Heart right ventricle (tissue), 16 donors: ENCODE measurements at regions not wholly inside any gene's neighbourhood (a gene's known extent, or its start where the extent isn't known, plus 50 kb on each side); places are given as distances from the start of the nearest gene placed in this dataset.
"Not testable (repeated sequence)": the region's sequence is repeated elsewhere in the genome, so short reads cannot be mapped to it uniquely, and the experiment has no call there.

Experiments used
- ATAC-seq, 8 donors: fragments of 200-7000 bp; cut with Tn5 transposase; one replicate each; pipeline ENCODE4 v1.9.1; 2020; ENCODE audit warnings: mild to moderate bottlenecking in 8 of 8, moderate library complexity in 8 of 8, moderate number of reproducible peaks in 1 of 8
- DNase-seq, 2 donors: peaks; one replicate each; pipeline ENCODE4 v3.0.0-alpha.2; 2020
- H3K27ac ChIP-seq, 10 donors: fragments of 200-600 bp; sonication (generic) in 2 of 10; one replicate each; pipeline versions ENCODE4 v1.5.0 to v1.8.0; 2020 to 2022; ENCODE audit warnings: mild to moderate bottlenecking in 3 of 10
- H3K27me3 ChIP-seq, 7 donors: fragments of 200-600 bp; one replicate each; pipeline ENCODE4 v1.8.0; 2021 to 2022; ENCODE audit warnings: mild to moderate bottlenecking in 2 of 7
- H3K36me3 ChIP-seq, 9 donors: fragments of 200-600 bp; sonication (generic) in 1 of 9; one replicate each; pipeline versions ENCODE4 v1.5.0 to v1.8.0; 2020 to 2022; ENCODE audit warnings: mild to moderate bottlenecking in 2 of 9
- H3K4me1 ChIP-seq, 9 donors: fragments of 200-600 bp; sonication (generic) in 1 of 9; one replicate each; pipeline versions ENCODE4 v1.5.0 to v1.8.0; 2020 to 2022; ENCODE audit warnings: mild to moderate bottlenecking in 4 of 9
- H3K4me3 ChIP-seq, 10 donors: fragments of 200-600 bp; sonication (generic) in 2 of 10; one replicate each; pipeline versions ENCODE4 v1.5.0 to v1.8.0; 2020 to 2022; ENCODE audit warnings: mild to moderate bottlenecking in 7 of 10, moderate library complexity in 2 of 10
- H3K9me3 ChIP-seq, 11 donors: fragments of 200-600 bp in 10 of 11; sonication (generic) in 2 of 11; one replicate each; pipeline versions ENCODE4 v1.5.0 to v1.8.0; 2013 to 2022; ENCODE audit warnings: mild to moderate bottlenecking in 2 of 11, control low read depth in 1 of 11, moderate library complexity in 1 of 11
- WGBS, 2 donors: extraction: QIAGEN DNeasy Blood & Tissue Kit; methylation state at CpG; one replicate each; pipeline ENCODE4 v1.1.7; 2013; ENCODE audit warnings: inconsistent platforms in 1 of 2; 5-methylcytosine and 5-hydroxymethylcytosine counted together
- intact Hi-C, 10 donors: fragments of 100-400 bp; cut with DNase I; formaldehyde crosslinking; loops; one replicate each; pipeline versions ENCODE4 v1.11.1 to v1.14.2; 2022
- TF ChIP-seq, protein P1 (sequence below), 9 donors: fragments of 200-600 bp; sonication (generic) in 2 of 9; IDR thresholded peaks; one replicate each; pipeline versions ENCODE4 v1.5.0 to v1.8.0; 2021 to 2022; ENCODE audit warnings: antibody characterized with exemption in 9 of 9, mild to moderate bottlenecking in 5 of 9, moderate library complexity in 1 of 9
- donor health status: Arrhythmogenic right ventricular cardiomyopathy.
- donor health status: ischemic (EF 13 %, LVEDD 7.1; RV severe dilation, severe dysfunction).
- donor health status: healthy with polysubstance abuse.
- donor health status: DM: no; HTN: yes; CAD: no.
- donor health status: DM: no; HTN: no; CAD: no.
- donor health status: ischemic (EF 25% LVEDD 6.9; RV normal size, moderate dysfunction).
- donor health status: ischemic (EF 25% LVEDD 5.7; RV mildly dilated, moderate dysfunction).
- donor health status: healthy.
- donor health status: DM: yes; HTN: yes; CAD: no.
- donor health status: Ischemic cardiomyopathy.
- donor health status: ischemic (EF 35%, LVEDD 5.7; RV mildly dilated, moderate dysfunction).
- donor health status: nonischemic (EF 11% LVEDD 7.7; RV severe dilation, severe dysfunction).
- donor health status: DM: yes; HTN: yes; CAD: no.
- donor health status: PGD.
- donor health status: ischemic (EF 29% LVEDD 5.4; RV normal size, mild dysfunction).
- donor health status: nonischemic (EF 23%, LVEDD 6.1; RV moderate dilation, normal function).

DNA sequence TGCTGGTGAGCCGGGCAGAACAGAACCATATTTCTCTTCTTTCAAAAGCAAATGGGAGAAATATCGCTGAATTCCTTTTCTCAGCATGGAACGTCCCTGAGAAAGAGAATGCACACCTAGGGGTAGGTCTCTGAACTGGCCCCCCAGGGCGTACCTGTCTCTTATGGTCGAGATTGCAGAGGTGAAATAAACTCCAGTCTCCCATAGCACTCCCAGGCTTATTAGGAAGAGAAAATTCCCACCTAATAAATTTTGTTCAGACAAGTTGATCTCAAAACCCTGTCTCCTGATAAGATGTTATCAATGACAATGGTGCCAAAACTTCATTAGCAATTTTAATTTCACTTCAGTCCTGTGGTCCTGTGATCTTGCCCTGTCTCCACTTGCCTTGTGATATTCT is 106.6 kb upstream of the FAM90A26 start:
- peaks cover 0 to 26% (median 0%) of the 10 kb centered on the region in 11 donors for H3K9me3 ChIP-seq
- H3K4me3 ChIP-seq, H3K36me3 ChIP-seq, DNase-seq, H3K27me3 ChIP-seq, H3K4me1 ChIP-seq, ATAC-seq, H3K27ac ChIP-seq, intact Hi-C loops: not testable (repeated sequence)
- WGBS, 2 donors = 73 to 84% methylated on average over 2 to 5 of the region's 5 CpGs

DNA sequence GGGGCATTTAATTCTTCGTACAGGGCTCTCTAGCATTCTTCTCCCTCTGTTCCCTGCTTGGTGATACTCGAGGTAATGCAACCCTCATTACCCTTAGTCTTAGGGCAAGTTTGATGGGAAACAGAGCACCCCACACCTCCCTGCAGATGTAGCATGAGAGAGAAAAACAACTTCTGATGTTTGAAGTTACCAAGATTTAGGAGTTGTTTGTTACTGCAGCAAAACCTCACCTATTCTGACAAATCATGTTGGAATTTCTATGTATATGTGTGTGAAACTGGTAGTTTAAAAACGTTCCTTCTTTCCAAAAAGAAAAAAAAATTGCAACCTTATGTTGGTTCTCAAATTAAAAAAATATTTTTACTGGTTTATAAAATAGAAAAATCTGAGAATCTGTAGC is 145.3 kb upstream of the FAM90A26 start:
- H3K4me3 ChIP-seq, H3K4me1 ChIP-seq, H3K27ac ChIP-seq, DNase-seq, intact Hi-C loops, H3K27me3 ChIP-seq, H3K9me3 ChIP-seq, ATAC-seq, H3K36me3 ChIP-seq: not testable (repeated sequence)
- 46 to 58% methylated on average over 3 of the region's 3 CpGs for WGBS, 2 donors

DNA sequence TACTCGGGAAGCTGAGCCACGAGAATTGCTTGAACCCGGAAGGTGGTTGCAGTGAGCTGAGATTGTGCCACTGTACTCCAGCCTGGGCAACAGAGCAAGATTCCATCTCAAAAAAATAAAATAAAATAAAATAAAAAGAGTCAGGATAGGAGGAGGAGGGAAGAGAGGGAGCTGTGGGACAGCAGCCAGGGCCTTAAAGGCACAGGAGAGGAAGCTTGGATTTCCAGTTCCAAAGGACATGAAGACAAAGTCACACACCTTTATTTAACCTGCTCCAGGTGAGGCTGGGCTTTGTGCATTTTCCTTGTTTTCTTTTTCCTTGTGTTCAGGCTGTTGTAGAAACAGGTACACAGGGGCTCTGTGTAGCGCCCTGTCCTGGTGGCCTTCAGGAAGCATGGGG is 138.2 kb upstream of the HMX1 start:
- H3K4me1 ChIP-seq, intact Hi-C loops, H3K36me3 ChIP-seq, H3K27ac ChIP-seq, ATAC-seq, H3K4me3 ChIP-seq, H3K27me3 ChIP-seq, DNase-seq, H3K9me3 ChIP-seq: not testable (repeated sequence)
- 83 to 94% methylated on average over 4 of the region's 4 CpGs for WGBS, 2 donors

DNA sequence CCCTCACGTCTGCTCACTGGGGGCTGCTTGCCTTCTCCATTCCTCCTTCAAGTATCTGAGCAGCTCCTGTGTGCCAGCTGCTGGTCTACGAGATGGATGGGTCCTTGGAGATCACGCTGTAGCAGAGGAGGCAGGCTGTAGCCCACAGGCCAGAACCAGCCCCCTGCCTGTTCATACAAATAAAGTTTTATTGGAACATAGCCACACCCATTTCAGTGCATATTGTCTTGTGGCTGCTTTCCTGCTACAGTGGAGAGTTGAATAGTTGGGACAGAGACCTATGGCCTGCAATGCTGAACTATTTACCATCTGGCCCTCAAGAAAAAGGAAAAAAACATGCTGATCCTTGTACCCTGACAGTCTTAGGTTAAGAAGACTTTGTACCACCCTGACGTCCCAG is 136.8 kb upstream of the HMX1 start:
- H3K4me1 ChIP-seq, H3K4me3 ChIP-seq, ATAC-seq, intact Hi-C loops, H3K27ac ChIP-seq, DNase-seq, H3K36me3 ChIP-seq, H3K9me3 ChIP-seq, H3K27me3 ChIP-seq: not testable (repeated sequence)
- WGBS, 2 donors = 68 to 75% methylated on average over 3 to 4 of the region's 4 CpGs

DNA sequence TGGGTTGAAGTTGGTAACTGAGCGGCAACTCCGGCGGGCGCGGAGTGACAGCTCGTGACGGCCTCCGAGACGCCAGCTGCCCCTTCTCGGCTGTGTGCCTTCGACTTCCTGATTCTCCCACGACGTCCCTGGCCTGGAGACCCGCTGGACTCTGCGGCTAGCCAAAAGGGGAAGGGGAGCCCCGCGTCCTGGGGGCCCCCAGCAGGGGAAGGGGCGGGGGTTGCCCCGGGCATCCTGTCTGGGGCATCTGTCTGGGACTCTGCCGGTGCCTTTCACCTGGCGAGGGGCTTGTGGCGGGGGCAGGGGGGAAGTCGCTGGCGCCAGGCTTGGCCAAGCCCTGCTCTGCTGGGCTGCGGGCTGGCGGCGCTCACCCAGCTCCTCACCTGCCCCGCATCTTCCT is 129.5 kb upstream of the HMX1 start:
- Histone ChIP-seq H3K4me3 (peak overlapping the region in 8 of 10 donors; percentile 9 to 42 (median 36)), H3K27me3 (peaks cover 5 to 49% (median 24%) of the 10 kb centered on the region in 7 donors)
- not testable (repeated sequence) for H3K4me1 ChIP-seq, H3K27ac ChIP-seq, H3K9me3 ChIP-seq, DNase-seq, ATAC-seq, H3K36me3 ChIP-seq
- intact Hi-C loops = loop anchor here in 2 of 10 donors (5.0 kb wide), 1 partner anchor 121 kb away; no protein-coding TSS in a partner anchor
- WGBS, 2 donors = 4 to 5% methylated on average over 27 to 28 of the region's 28 CpGs

DNA sequence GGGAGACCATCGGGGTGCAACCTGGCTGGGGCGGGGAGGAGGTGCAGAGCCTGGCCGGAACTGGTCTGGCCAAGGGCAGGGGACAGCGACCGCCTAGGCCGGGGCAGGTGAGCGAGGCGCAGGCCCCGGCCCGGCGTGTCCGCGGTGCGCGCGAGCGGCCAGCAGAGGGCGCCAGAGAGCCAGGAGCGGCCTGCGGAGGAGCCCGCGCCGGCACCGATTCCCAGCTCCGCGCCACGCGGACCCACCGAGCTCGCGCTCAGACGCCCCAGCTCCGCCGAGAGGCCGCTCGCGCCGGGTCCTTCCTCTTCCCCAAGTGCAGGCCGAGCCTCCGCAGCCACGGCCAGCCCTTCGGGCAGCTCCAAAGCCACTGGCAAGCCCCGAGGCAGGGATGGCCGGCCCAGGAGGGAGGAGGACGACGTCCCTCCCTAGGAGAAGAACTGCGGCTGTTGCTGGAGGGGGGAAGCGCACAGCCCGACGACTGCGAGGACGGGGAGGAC is 128.9 kb upstream of the HMX1 start:
- DNase-seq = peak; percentile 23 to 59
- not testable (repeated sequence) for H3K27ac ChIP-seq, H3K4me1 ChIP-seq, H3K9me3 ChIP-seq, H3K36me3 ChIP-seq
- intact Hi-C loops = loop anchor here in 2 of 10 donors (5.0 kb wide), 1 partner anchor 122 kb away; no protein-coding TSS in a partner anchor
- Histone ChIP-seq H3K4me3 (peak overlapping the region in 8 of 10 donors; percentile 9 to 42 (median 36)), H3K27me3 (peaks cover 5 to 49% (median 24%) of the 10 kb centered on the region in 7 donors)
- 3% methylated on average over 51 to 52 of the region's 52 CpGs for WGBS, 2 donors
- peak in 2 of 8 donors; percentile 22 to 46 for ATAC-seq
- TF ChIP-seq, protein P1, sequence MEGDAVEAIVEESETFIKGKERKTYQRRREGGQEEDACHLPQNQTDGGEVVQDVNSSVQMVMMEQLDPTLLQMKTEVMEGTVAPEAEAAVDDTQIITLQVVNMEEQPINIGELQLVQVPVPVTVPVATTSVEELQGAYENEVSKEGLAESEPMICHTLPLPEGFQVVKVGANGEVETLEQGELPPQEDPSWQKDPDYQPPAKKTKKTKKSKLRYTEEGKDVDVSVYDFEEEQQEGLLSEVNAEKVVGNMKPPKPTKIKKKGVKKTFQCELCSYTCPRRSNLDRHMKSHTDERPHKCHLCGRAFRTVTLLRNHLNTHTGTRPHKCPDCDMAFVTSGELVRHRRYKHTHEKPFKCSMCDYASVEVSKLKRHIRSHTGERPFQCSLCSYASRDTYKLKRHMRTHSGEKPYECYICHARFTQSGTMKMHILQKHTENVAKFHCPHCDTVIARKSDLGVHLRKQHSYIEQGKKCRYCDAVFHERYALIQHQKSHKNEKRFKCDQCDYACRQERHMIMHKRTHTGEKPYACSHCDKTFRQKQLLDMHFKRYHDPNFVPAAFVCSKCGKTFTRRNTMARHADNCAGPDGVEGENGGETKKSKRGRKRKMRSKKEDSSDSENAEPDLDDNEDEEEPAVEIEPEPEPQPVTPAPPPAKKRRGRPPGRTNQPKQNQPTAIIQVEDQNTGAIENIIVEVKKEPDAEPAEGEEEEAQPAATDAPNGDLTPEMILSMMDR (IDR thresholded peaks at IDR 0.05) = peak; percentile 69 to 95 (median 81)

DNA sequence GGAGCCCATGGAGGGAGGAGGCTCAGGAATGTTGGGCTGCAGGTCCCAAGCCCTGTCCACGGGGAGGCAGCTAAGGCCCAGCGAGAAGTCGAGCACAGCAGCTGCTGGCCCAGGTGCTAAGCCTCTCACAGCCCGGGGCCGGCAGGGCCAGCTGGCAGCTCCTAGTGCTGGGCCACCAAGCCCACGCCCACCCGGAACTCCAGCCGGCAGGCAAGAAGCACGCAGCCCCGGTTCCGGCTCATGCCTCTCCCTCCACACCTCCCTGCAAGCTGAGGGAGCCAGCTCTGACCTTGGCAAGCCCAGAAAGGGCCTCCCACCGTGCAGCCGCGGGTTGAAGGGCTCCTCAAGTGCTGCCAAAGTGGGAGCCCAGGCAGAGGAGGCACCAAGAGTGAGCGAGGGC is 121.3 kb upstream of the HMX1 start:
- intact Hi-C loops, H3K4me3 ChIP-seq, H3K4me1 ChIP-seq, ATAC-seq, H3K36me3 ChIP-seq, H3K27ac ChIP-seq, DNase-seq, H3K9me3 ChIP-seq: not testable (repeated sequence)
- 76 to 80% methylated on average over 15 of the region's 15 CpGs for WGBS, 2 donors
- H3K27me3 ChIP-seq = peaks cover 0 to 21% (median 0%) of the 10 kb centered on the region in 7 donors

DNA sequence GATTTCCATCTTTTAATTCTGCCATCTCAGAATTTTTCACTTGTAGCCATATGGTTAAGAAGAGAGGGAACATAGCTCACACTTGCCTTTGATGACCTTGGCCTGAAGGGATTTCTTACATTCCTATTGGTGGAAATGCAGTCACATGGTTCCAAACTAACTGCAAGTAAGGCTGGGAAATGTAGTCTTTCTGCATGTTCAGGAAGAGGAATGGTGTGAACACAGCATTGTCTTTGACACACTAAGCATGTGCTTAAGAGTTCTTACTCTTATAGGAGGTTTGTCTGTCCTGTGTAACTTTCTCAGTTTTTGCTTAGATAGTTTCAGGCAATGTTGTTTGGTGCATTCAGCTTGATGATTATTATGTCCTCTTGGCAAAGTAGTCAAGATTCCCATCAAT is 119.8 kb upstream of the HMX1 start:
- H3K4me1 ChIP-seq, H3K9me3 ChIP-seq, DNase-seq, ATAC-seq, intact Hi-C loops, H3K27ac ChIP-seq, H3K4me3 ChIP-seq, H3K36me3 ChIP-seq: not testable (repeated sequence)
- peaks cover 0 to 13% (median 0%) of the 10 kb centered on the region in 7 donors for H3K27me3 ChIP-seq

DNA sequence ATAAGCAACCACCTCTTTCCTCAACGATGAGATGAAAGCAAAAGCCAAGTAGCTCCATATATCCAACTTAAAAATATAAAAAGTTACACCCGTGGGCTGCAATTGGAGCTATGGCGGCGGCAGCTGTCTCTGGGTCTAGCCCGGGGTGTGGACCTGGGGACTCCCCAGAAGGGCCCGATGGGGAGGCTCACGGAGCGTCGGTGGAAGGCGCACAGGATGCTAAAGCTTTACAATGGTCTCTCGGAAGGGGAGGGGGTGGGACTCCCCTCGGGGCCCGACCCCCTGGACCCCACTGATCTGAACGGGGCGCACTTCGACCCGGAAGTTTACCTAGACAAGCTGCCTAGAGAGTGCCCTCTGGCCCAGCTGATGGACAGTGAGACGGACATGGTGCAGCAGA is 118.7 kb upstream of the HMX1 start:
- not testable (repeated sequence) for ATAC-seq
- 88% methylated on average over 17 of the region's 18 CpGs for WGBS, 2 donors

DNA sequence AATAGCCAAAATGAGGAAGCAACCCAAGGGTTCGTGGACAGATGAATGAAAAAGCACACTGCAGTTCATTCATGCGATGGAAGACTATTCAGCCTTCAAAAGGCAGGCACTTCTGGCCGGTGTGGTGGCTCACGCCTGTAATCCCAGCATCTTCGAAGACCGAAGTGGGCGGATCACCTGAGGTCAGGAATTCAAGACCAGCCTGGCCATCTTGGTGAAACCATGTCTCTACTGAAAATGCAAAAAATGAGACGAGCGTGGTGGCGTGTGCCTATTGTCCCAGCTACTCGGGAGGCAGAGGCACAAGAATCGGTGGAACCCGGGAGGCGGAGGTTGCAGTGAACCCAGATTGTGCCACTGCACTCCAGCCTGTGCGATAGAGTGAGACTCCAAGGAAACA is 114.1 kb upstream of the HMX1 start:
- intact Hi-C loops, H3K4me3 ChIP-seq, H3K36me3 ChIP-seq, DNase-seq, H3K4me1 ChIP-seq, H3K27ac ChIP-seq, ATAC-seq, H3K9me3 ChIP-seq: not testable (repeated sequence)
- WGBS, 2 donors = 92 to 93% methylated on average over 15 of the region's 15 CpGs
- peaks cover 0 to 10% (median 0%) of the 10 kb centered on the region in 7 donors for H3K27me3 ChIP-seq

More for the DNA sequence above, 118.7 kb upstream of the HMX1 start:
- DNase-seq, H3K27me3 ChIP-seq, H3K4me1 ChIP-seq, H3K4me3 ChIP-seq, intact Hi-C loops, H3K27ac ChIP-seq, H3K36me3 ChIP-seq, H3K9me3 ChIP-seq: not testable (repeated sequence)

DNA sequence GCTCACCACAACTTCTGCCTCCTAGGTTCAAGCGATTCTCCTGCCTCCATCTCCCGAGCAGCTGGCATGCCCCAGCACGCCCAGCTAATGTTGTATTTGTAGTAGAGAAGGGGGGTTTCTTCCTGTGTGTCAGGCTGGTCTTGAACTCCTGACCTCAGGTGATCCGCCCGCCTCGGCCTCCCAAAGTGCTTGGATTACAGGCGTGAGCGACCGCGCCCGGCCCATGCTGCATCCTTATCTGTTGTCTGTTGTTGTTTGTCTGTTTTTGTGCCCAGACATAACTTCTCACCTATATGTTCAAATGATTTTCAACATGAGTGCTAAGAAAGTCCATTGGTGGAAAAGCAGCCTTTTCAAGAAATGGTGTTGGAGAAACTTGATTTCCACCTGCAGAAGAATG is 113.0 kb upstream of the HMX1 start:
- peaks cover 0 to 10% (median 0%) of the 10 kb centered on the region in 7 donors for H3K27me3 ChIP-seq
- intact Hi-C loops, H3K4me1 ChIP-seq, ATAC-seq, H3K4me3 ChIP-seq, DNase-seq, H3K36me3 ChIP-seq, H3K27ac ChIP-seq, H3K9me3 ChIP-seq: not testable (repeated sequence)
- 88% methylated on average over 11 of the region's 11 CpGs for WGBS, 2 donors
